Endothelial cell of umbilical vein (primary cell): ENCODE measurements at regions not wholly inside any gene's neighbourhood (a gene's known extent, or its start where the extent isn't known, plus 50 kb on each side); places are given as distances from the start of the nearest gene placed in this dataset.

Source experiments
- BruUV-seq: library from RNA; stranded (reverse); fragments of 400-500 nt; replicated peaks from 2 replicates; lab custom pipeline; 2021; lab: Mats Ljungman, UMichigan
- CTCF ChIA-PET: fragments of 300-600, 350-600 bp; sonication (Branson Sonifier 250); formaldehyde crosslinking; loops from one replicate; lab custom pipeline; 2021; ENCODE audit warnings: antibody characterized with exemption, inconsistent platforms; lab: Charles Lee
- POLR2A ChIA-PET: fragments of 300-600, 350-600 bp; sonication (Branson Sonifier 250); formaldehyde crosslinking; loops from one replicate; lab custom pipeline; 2021; ENCODE audit warnings: antibody characterized with exemption, inconsistent platforms; lab: Charles Lee
- DNase-seq: peaks from one replicate; pipeline ENCODE4 v3.0.0-alpha.2; 2011; ENCODE audit warnings: low read depth, low spot score
- FAIRE-seq: peaks from 2 replicates; lab custom pipeline; 2011; peaks lifted over from hg19 to GRCh38; lab: Jason Lieb, UNC
- H2AFZ ChIP-seq: 2 replicates; pipeline ENCODE4 v1.6.0; 2012; ENCODE audit warnings: low read depth, low read length, control low read depth, inconsistent platforms
- H3K27ac ChIP-seq: 2 replicates; pipeline ENCODE4 v1.5.1; 2011; ENCODE audit warnings: low read depth, mild to moderate bottlenecking, control low read depth, low read length, moderate library complexity; ENCODE audit not compliant: insufficient read depth
- H3K27me3 ChIP-seq, 2 experiments: 2 replicates each; pipeline versions ENCODE4 v1.6.0 to v1.6.1; 2011; ENCODE audit warnings: low read length in 2 of 2, mixed read lengths in 1 of 2; ENCODE audit not compliant: control insufficient read depth in 2 of 2, insufficient read depth in 2 of 2
- H3K36me3 ChIP-seq, 2 experiments: 2 replicates in 1 of 2; 3 replicates in 1 of 2; pipeline ENCODE4 v1.5.1; 2011; ENCODE audit warnings: low read length in 2 of 2, mild to moderate bottlenecking in 1 of 2, moderate library complexity in 1 of 2; ENCODE audit not compliant: control insufficient read depth in 2 of 2, insufficient read depth in 2 of 2; ENCODE audit errors: extremely low read depth in 1 of 2
- H3K4me1 ChIP-seq: 3 replicates; pipeline ENCODE4 v1.5.1; 2011; ENCODE audit warnings: mild to moderate bottlenecking, low read length; ENCODE audit not compliant: control insufficient read depth, insufficient read depth; ENCODE audit errors: extremely low read depth
- H3K4me2 ChIP-seq: 2 replicates; pipeline ENCODE4 v1.6.1; 2011; ENCODE audit warnings: low read length, control low read depth, mixed read lengths; ENCODE audit not compliant: insufficient read depth
- H3K4me3 ChIP-seq, 3 experiments: fragments of 200-600 bp in 1 of 3; sonication (generic), shearing (Covaris generic) in 1 of 3; replicated peaks in 1 of 3; 2 replicates each; pipeline ENCODE4 v1.5.1; 2011 to 2016; ENCODE audit warnings: control low read depth in 3 of 3, low read length in 3 of 3, mild to moderate bottlenecking in 2 of 3, inconsistent platforms in 1 of 3, low read depth in 1 of 3, moderate library complexity in 1 of 3; ENCODE audit not compliant: insufficient read depth in 1 of 3
- H3K79me2 ChIP-seq: 2 replicates; pipeline ENCODE4 v1.6.0; 2012; ENCODE audit warnings: low read length, inconsistent platforms; ENCODE audit not compliant: control insufficient read depth, insufficient read depth
- H3K9ac ChIP-seq: replicated peaks from 2 replicates; pipeline ENCODE3; 2011; ENCODE audit warnings: low read length, control low read depth; ENCODE audit not compliant: insufficient read depth; ENCODE audit errors: extremely low read depth
- H3K9me1 ChIP-seq: replicated peaks from 3 replicates; pipeline ENCODE4 v1.6.0; 2011; ENCODE audit warnings: mild to moderate bottlenecking, low read length; ENCODE audit not compliant: control insufficient read depth, insufficient read depth; ENCODE audit errors: extremely low read depth
- H3K9me3 ChIP-seq: replicated peaks from 2 replicates; pipeline ENCODE4 v1.5.1; 2012; ENCODE audit warnings: low read length, inconsistent platforms; ENCODE audit not compliant: control insufficient read depth, insufficient read depth
- H4K20me1 ChIP-seq: replicated peaks from 2 replicates; pipeline ENCODE3; 2011; ENCODE audit warnings: mild to moderate bottlenecking, low read length; ENCODE audit not compliant: control insufficient read depth, insufficient read depth; ENCODE audit errors: extremely low read depth
- EZH2 ChIP-seq: IDR thresholded peaks from 2 replicates; pipeline ENCODE4 v1.6.1; 2012; ENCODE audit warnings: borderline replicate concordance, low read depth, mild to moderate bottlenecking, moderate library complexity, low read length, inconsistent platforms; ENCODE audit not compliant: severe bottlenecking
- FOS ChIP-seq: IDR thresholded peaks from 2 replicates; pipeline ENCODE4 v1.6.1; 2011; ENCODE audit warnings: mild to moderate bottlenecking, low read length, moderate library complexity, borderline replicate concordance; ENCODE audit not compliant: insufficient read depth
- GATA2 ChIP-seq: IDR thresholded peaks from 2 replicates; pipeline ENCODE4 v1.7.0; 2011; ENCODE audit warnings: low read depth, mild to moderate bottlenecking, moderate library complexity, mixed read lengths, low read length; ENCODE audit not compliant: insufficient read length, insufficient read depth
- JUN ChIP-seq: IDR thresholded peaks from 2 replicates; pipeline ENCODE4 v1.6.1; 2011; ENCODE audit warnings: borderline replicate concordance, low read depth; ENCODE audit not compliant: insufficient read length, insufficient read depth
- MAX ChIP-seq: IDR thresholded peaks from 2 replicates; pipeline ENCODE4 v1.6.1; 2011; ENCODE audit not compliant: insufficient read depth, insufficient read length
- MYC ChIP-seq: IDR thresholded peaks from one replicate; pipeline ENCODE4 v1.6.1; 2011; ENCODE audit warnings: mild to moderate bottlenecking, low read depth, low read length
- POLR2A ChIP-seq: IDR thresholded peaks from 2 replicates; pipeline ENCODE4 v1.6.1; 2012; ENCODE audit warnings: low read depth, mild to moderate bottlenecking, control low read depth, low read length
- POLR2AphosphoS5 ChIP-seq: IDR thresholded peaks from 2 replicates; pipeline ENCODE4 v1.6.1; 2012; ENCODE audit warnings: low read depth, mild to moderate bottlenecking, control low read depth, low read length, moderate library complexity; ENCODE audit not compliant: insufficient read depth
- dilution Hi-C: fragments of 300-500 bp; cut with MboI; formaldehyde crosslinking; loops from one replicate; pipeline ENCODE4 v1.15.0; 2019; ENCODE audit warnings: low sequenced_read_pairs; ENCODE audit not compliant: extremely low pct_ligation_motif_present
- intact Hi-C: fragments of 100-400 bp; cut with micrococcal nuclease; formaldehyde crosslinking; loops from one replicate; pipeline ENCODE4 v1.10.0; 2022
- TF ChIP-seq, protein P1 (sequence below), 2 donors: IDR thresholded peaks; 1 replicate in 1 of 2; 2 replicates in 1 of 2; pipeline ENCODE4 v1.5.1; 2011; ENCODE audit warnings: low read length in 2 of 2, mild to moderate bottlenecking in 2 of 2, moderate library complexity in 2 of 2, control low read depth in 1 of 2, inconsistent platforms in 1 of 2, low read depth in 1 of 2; ENCODE audit not compliant: insufficient read depth in 1 of 2; ENCODE audit errors: extremely low read depth in 1 of 2

GRCh38 chr7:45294559-45294958 lies 137.0 kb downstream of the RAMP3 start:
- H3K4me3 ChIP-seq, result no peak overlapping the region
- H3K9me1 ChIP-seq, result no peaks in the 10 kb centered on the region
- H3K4me2 ChIP-seq, result no peak overlapping the region
- no peaks in the 10 kb centered on the region for H3K27me3 ChIP-seq
- intact Hi-C loops (no loop called here), dilution Hi-C loops (no loop called here)
- CTCF ChIA-PET, result no interaction called here
- H3K4me1 ChIP-seq, result no peaks in the 10 kb centered on the region
- FAIRE-seq (no peak), DNase-seq (no peak)
- no TSS peak for BruUV-seq
- H2AFZ ChIP-seq, result no peak overlapping the region
- H3K36me3 ChIP-seq, result no peaks in the 10 kb centered on the region
- H3K79me2 ChIP-seq, result no peaks in the 10 kb centered on the region
- no peak overlapping the region for H3K27ac ChIP-seq
- POLR2A ChIA-PET, result no interaction called here
- TF ChIP-seq, protein P1, sequence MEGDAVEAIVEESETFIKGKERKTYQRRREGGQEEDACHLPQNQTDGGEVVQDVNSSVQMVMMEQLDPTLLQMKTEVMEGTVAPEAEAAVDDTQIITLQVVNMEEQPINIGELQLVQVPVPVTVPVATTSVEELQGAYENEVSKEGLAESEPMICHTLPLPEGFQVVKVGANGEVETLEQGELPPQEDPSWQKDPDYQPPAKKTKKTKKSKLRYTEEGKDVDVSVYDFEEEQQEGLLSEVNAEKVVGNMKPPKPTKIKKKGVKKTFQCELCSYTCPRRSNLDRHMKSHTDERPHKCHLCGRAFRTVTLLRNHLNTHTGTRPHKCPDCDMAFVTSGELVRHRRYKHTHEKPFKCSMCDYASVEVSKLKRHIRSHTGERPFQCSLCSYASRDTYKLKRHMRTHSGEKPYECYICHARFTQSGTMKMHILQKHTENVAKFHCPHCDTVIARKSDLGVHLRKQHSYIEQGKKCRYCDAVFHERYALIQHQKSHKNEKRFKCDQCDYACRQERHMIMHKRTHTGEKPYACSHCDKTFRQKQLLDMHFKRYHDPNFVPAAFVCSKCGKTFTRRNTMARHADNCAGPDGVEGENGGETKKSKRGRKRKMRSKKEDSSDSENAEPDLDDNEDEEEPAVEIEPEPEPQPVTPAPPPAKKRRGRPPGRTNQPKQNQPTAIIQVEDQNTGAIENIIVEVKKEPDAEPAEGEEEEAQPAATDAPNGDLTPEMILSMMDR (IDR thresholded peaks at IDR 0.05; ENCODE audit: extremely low read depth in 1 of 2, insufficient read depth in 1 of 2, low read depth in 1 of 2, low read length in 2 of 2), result no peak
- TF ChIP-seq POLR2A (no peak), MYC (no peak), JUN (no peak), EZH2 (no peak), POLR2AphosphoS5 (no peak), GATA2 (no peak), MAX (no peak), FOS (no peak)
- H3K9me3 ChIP-seq, result no peaks in the 10 kb centered on the region
- H3K9ac ChIP-seq, result no peak overlapping the region
- H4K20me1 ChIP-seq, result no peaks in the 10 kb centered on the region
